ENCODE measurements at regions not wholly inside any gene's neighbourhood (a gene's known extent, or its start where the extent isn't known, plus 50 kb on each side); places are given as distances from the start of the nearest gene placed in this dataset.

DNA sequence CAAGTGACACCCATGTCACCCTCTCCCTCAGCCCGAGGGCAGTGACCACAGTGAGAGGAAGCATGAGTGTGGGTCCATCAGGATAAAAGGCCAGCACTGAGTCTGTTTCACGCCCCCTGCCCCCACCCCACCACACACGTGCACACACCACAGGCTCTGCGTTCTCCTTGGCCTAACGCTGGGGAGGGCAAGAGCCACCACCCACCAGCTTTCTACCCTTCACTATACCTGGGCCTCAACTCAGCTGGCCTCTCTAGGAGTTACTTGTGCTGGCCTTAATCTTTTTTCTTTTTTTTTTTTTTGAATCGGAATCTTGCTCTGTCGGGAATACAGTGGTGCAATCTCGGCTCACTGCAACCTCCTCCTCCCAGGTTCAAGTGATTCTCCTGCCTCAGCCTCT is 140.5 kb downstream of the ZFP36L2 start:
- no peak overlapping the region for H3K4me3 ChIP-seq
- peak overlapping the region; percentile 81 to 89 (median 84) for H3K27ac ChIP-seq
- no peaks in the 10 kb centered on the region for H3K27me3 ChIP-seq
- H3K4me1 ChIP-seq = peaks cover 40 to 58% (median 51%) of the 10 kb centered on the region in 4 donors
- no peak for DNase-seq
- intact Hi-C loops (cut with DNase I; ENCODE audit: low total_unique reads) = no loop called here
- in situ Hi-C loops (cut with MboI; ENCODE audit: low pct_ligation_motif_present in 1 of 4, low pct_unique_long_range_greater_than_20kb in 1 of 4, low sequenced_read_pairs in 3 of 4) = no loop called here
- WGBS, 2 donors (ENCODE audit: low coverage in 1 of 2) = 77 to 80% methylated on average over 1 to 8 of the region's 8 CpGs
- H3K36me3 ChIP-seq = no peaks in the 10 kb centered on the region
- no peaks in the 10 kb centered on the region for H3K9me3 ChIP-seq
- TF ChIP-seq POLR2AphosphoS5 (IDR thresholded peaks at IDR 0.05) (no peak), POLR2A (IDR thresholded peaks at IDR 0.05) (no peak)

DNA sequence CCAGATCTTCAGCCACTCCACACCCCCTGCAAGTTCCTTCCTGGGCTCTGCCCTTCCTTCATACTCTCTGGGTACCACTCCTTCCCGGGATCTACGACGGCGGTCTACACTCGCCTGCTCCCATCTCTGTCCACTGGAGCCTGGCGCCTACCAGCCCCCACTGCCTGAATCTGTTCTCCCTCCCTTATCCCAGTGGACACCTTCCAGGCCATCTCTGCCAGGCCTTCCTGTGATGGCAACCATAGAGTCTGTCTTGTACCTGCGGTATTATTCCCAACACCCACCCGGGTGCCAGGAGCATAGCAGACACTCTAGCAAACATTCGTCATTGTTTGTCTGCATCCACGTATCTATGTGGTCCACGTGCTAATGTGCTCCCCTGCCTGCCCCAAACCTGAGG is 140.9 kb downstream of the ZFP36L2 start:
- intact Hi-C loops (cut with DNase I; ENCODE audit: low total_unique reads) = no loop called here
- peaks cover 40 to 60% (median 51%) of the 10 kb centered on the region in 4 donors for H3K4me1 ChIP-seq

DNA sequence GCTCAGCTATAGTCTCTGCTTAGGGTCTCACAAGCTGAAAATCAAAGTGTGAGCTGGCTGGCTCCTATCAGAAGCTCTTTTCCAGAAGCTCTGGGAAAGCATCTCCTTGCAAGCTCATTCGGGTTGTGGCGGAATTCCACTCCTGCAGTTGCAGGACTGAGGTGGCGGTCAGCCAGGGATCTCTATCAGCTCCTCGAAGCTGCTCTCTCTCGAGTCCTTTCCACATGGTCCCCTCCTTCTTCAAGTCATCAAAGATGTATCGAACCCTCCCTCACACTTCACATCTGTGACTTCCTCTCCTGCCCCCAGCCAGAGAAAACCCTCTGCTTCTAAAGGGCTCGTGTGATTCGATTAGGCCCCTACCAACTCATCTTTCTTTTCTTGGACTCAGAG is 141.7 kb downstream of the ZFP36L2 start:
- Histone ChIP-seq H3K36me3 (no peaks in the 10 kb centered on the region), H3K27ac (peak overlapping the region; percentile 81 to 89 (median 84)), H3K27me3 (no peaks in the 10 kb centered on the region), H3K9me3 (no peaks in the 10 kb centered on the region), H3K4me1 (peaks cover 40 to 60% (median 51%) of the 10 kb centered on the region in 4 donors), H3K4me3 (no peak overlapping the region)
- no peak for TF ChIP-seq POLR2AphosphoS5 (IDR thresholded peaks at IDR 0.05)
- TF ChIP-seq, protein P1, sequence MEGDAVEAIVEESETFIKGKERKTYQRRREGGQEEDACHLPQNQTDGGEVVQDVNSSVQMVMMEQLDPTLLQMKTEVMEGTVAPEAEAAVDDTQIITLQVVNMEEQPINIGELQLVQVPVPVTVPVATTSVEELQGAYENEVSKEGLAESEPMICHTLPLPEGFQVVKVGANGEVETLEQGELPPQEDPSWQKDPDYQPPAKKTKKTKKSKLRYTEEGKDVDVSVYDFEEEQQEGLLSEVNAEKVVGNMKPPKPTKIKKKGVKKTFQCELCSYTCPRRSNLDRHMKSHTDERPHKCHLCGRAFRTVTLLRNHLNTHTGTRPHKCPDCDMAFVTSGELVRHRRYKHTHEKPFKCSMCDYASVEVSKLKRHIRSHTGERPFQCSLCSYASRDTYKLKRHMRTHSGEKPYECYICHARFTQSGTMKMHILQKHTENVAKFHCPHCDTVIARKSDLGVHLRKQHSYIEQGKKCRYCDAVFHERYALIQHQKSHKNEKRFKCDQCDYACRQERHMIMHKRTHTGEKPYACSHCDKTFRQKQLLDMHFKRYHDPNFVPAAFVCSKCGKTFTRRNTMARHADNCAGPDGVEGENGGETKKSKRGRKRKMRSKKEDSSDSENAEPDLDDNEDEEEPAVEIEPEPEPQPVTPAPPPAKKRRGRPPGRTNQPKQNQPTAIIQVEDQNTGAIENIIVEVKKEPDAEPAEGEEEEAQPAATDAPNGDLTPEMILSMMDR (IDR thresholded peaks at IDR 0.05) = no peak
- TF ChIP-seq POLR2A (IDR thresholded peaks at IDR 0.05) = no peak
- 47 to 71% methylated on average over 3 to 8 of the region's 8 CpGs for WGBS, 2 donors (ENCODE audit: low coverage in 1 of 2)
- DNase-seq = no peak
- intact Hi-C loops (cut with DNase I; ENCODE audit: low total_unique reads) = no loop called here
- in situ Hi-C loops (cut with MboI; ENCODE audit: low pct_ligation_motif_present in 1 of 4, low pct_unique_long_range_greater_than_20kb in 1 of 4, low sequenced_read_pairs in 3 of 4) = no loop called here

More for the DNA sequence above, 140.9 kb downstream of the ZFP36L2 start:
- Histone ChIP-seq H3K9me3 (no peaks in the 10 kb centered on the region), H3K36me3 (no peaks in the 10 kb centered on the region), H3K4me3 (no peak overlapping the region), H3K27me3 (no peaks in the 10 kb centered on the region), H3K27ac (peak overlapping the region; percentile 81 to 89 (median 84))
- no peak for TF ChIP-seq POLR2A (IDR thresholded peaks at IDR 0.05)
- no peak for TF ChIP-seq EP300 (IDR thresholded peaks at IDR 0.05; ENCODE audit: low read depth)
- TF ChIP-seq POLR2AphosphoS5 (IDR thresholded peaks at IDR 0.05) = no peak
- TF ChIP-seq, protein P1 (IDR thresholded peaks at IDR 0.05) = no peak
- WGBS, 2 donors (ENCODE audit: low coverage in 1 of 2) = 93% methylated on average over 11 of the region's 11 CpGs; no CpG with 5 or more reads in 1 of the 2 donors
- no peak for DNase-seq
- in situ Hi-C loops (cut with MboI; ENCODE audit: low pct_ligation_motif_present in 1 of 4, low pct_unique_long_range_greater_than_20kb in 1 of 4, low sequenced_read_pairs in 3 of 4) = no loop called here

DNA sequence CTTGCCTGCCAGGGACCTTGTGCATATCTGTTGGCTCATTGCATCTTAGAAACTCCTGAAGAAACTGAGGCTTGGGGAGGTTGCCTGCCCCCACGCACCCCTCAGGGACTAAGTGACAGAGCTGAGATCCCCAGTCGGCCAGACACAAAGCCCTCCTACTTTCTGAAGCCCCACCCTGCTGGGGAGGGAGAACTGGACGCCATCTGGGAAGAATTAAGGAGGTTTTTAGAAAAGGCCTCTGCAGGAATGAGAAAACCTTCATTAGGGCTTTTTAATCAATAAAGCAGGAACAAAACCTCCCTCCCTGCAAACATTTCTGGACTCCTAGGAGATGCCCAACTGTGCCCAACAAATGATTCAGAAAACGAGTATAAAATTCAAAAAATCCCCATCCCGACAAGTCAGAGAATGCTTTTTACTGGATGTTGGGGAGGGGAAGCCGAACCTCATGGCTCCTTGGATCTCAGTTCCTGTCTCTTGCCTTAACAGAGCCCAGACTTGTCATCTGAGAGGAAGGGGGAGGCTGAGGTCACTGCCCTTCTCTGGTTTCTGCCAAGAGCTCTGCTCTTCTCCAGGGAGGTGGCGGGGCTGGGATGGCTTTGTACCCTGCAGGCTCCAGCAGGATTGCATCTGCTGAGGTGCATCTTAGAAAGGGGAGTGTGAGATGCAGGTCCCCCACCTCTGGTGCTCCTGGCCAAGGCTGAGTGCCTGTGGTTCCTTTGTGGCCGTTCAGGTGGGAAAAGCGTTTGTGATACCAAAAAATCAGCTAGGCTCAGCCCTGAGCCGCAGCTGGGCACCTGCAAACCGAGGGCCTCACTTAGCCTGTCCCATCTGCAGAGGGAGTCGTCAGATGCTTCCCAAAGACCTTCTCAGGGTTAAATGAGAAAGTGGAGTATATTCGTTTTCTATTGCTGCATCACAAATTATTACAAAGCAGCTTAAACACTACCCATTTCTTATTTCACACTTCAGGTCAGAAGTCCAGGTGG is 142.4 kb downstream of the ZFP36L2 start:
- in situ Hi-C loops (cut with MboI; ENCODE audit: low pct_ligation_motif_present in 1 of 4, low pct_unique_long_range_greater_than_20kb in 1 of 4, low sequenced_read_pairs in 3 of 4) = no loop called here
- Histone ChIP-seq H3K4me1 (peaks cover 40 to 60% (median 51%) of the 10 kb centered on the region in 4 donors), H3K36me3 (no peaks in the 10 kb centered on the region), H3K27ac (peak overlapping the region; percentile 81 to 89 (median 84)), H3K27me3 (no peaks in the 10 kb centered on the region), H3K4me3 (no peak overlapping the region), H3K9me3 (no peaks in the 10 kb centered on the region)
- TF ChIP-seq POLR2AphosphoS5 (IDR thresholded peaks at IDR 0.05) = peak in 2 of 3 donors; percentile 50 to 65
- no peak for TF ChIP-seq EP300 (IDR thresholded peaks at IDR 0.05; ENCODE audit: low read depth)
- WGBS, 2 donors (ENCODE audit: low coverage in 1 of 2) = 65 to 69% methylated on average over 3 to 13 of the region's 13 CpGs
- no peak for DNase-seq
- intact Hi-C loops (cut with DNase I; ENCODE audit: low total_unique reads) = no loop called here

DNA sequence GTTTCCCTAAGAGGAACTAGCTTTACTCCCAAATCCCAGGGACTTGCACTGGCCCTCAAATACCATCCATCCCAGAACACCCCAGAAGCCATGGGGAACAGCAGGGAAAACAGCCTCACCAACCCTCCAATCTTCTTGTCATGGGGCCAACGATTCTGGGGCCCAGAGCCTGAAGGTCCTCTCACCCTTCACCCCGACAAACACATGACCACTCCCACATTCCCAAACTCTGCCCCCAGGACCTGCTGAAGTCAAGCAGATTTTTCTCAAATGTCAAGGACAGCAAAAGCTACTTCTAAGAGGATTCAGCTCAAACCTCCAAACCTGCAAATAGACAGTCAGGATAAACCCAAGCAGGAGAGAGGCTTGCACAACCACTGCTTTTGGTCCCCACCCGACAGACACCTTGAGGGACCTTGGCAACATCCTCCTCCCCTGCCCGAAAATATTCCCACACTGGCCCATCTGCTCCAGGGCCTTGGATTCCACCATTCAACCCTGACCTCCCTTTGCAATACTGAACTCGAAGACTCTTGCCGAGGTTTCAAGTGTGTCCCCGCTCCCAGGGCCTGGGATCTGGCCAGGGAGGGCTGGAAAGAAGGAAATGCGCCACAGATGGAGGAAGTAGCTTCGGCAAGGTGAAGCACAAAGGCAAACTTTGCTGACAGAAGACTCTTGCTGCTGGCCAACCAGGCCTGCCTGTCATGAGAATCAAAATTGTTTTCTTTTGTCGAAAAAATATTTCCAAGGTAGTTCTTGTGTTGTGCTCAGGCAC is 143.3 kb downstream of the ZFP36L2 start:
- no peaks in the 10 kb centered on the region for H3K36me3 ChIP-seq
- no peaks in the 10 kb centered on the region for H3K27me3 ChIP-seq
- TF ChIP-seq, protein P1 (IDR thresholded peaks at IDR 0.05) = no peak
- no peak for TF ChIP-seq POLR2A (IDR thresholded peaks at IDR 0.05)
- TF ChIP-seq POLR2AphosphoS5 (IDR thresholded peaks at IDR 0.05) = no peak
- TF ChIP-seq EP300 (IDR thresholded peaks at IDR 0.05; ENCODE audit: low read depth) = no peak
- intact Hi-C loops (cut with DNase I; ENCODE audit: low total_unique reads) (no loop called here), in situ Hi-C loops (cut with MboI; ENCODE audit: low pct_ligation_motif_present in 1 of 4, low pct_unique_long_range_greater_than_20kb in 1 of 4, low sequenced_read_pairs in 3 of 4) (no loop called here)
- H3K4me1 ChIP-seq = peaks cover 37 to 60% (median 51%) of the 10 kb centered on the region in 4 donors
- no peaks in the 10 kb centered on the region for H3K9me3 ChIP-seq
- H3K4me3 ChIP-seq = no peak overlapping the region
- DNase-seq = no peak
- 55 to 66% methylated on average over 2 to 10 of the region's 10 CpGs for WGBS, 2 donors (ENCODE audit: low coverage in 1 of 2)
- peak overlapping the region; percentile 81 to 89 (median 84) for H3K27ac ChIP-seq

All from transverse colon (tissue), 4 donors.